NCI-H69 (cell line): ENCODE measurements at regions not wholly inside any gene's neighbourhood (a gene's known extent, or its start where the extent isn't known, plus 50 kb on each side); places are given as distances from the start of the nearest gene placed in this dataset.

Experiments used
- DNase-seq: peaks from one replicate; lab custom pipeline; 2025; lab: John Stamatoyannopoulos, UW

GRCh38 chr4:162732876-162733275 lies 433.8 kb downstream of the NAF1 start:
- DNase-seq, result no peak

- no peak for DNase-seq
These were observed 438.9 kb downstream of the NAF1 start for GRCh38 chr4:162727766-162728165.

- DNase-seq, result peak; percentile 35
These were observed 439.5 kb downstream of the NAF1 start for GRCh38 chr4:162727232-162727631.

- DNase-seq, result no peak
These were observed 451.3 kb downstream of the NAF1 start for GRCh38 chr4:162715401-162715800.

- DNase-seq, result no peak
These were observed 458.7 kb downstream of the NAF1 start for GRCh38 chr4:162707962-162708361.

GRCh38 chr4:162706632-162707031 lies 460.1 kb downstream of the NAF1 start:
- no peak for DNase-seq

- no peak for DNase-seq
These were observed 460.6 kb downstream of the NAF1 start for GRCh38 chr4:162706051-162706450.

- no peak for DNase-seq
These were observed 461.4 kb downstream of the NAF1 start for GRCh38 chr4:162705130-162705803.

- DNase-seq, result no peak
These were observed 465.8 kb downstream of the NAF1 start for GRCh38 chr4:162700815-162701361.

GRCh38 chr4:162700358-162700757 lies 466.3 kb downstream of the NAF1 start:
- no peak for DNase-seq

- DNase-seq, result no peak
These were observed 467.1 kb downstream of the NAF1 start for GRCh38 chr4:162699629-162700028.

- no peak for DNase-seq
These were observed 481.3 kb downstream of the NAF1 start for GRCh38 chr4:162685410-162685809.

- DNase-seq, result peak; percentile 1
These were observed 481.7 kb downstream of the NAF1 start for GRCh38 chr4:162684998-162685397.

- no peak for DNase-seq
These were observed 482.4 kb downstream of the NAF1 start for GRCh38 chr4:162684371-162684700.

- peak; percentile 3 for DNase-seq
These were observed 482.9 kb downstream of the NAF1 start for GRCh38 chr4:162683659-162684370.

- DNase-seq, result no peak
These were observed 484.0 kb downstream of the NAF1 start for GRCh38 chr4:162682651-162683050.

- DNase-seq, result no peak
These were observed 485.5 kb downstream of the NAF1 start for GRCh38 chr4:162681212-162681611.

- no peak for DNase-seq
These were observed 491.0 kb downstream of the NAF1 start for GRCh38 chr4:162675661-162676060.

GRCh38 chr4:162661913-162662312 lies 498.1 kb upstream of the FSTL5 start:
- DNase-seq, result no peak

GRCh38 chr4:162659716-162660115 lies 495.9 kb upstream of the FSTL5 start:
- DNase-seq, result peak; percentile 4

- DNase-seq, result no peak
These were observed 494.2 kb upstream of the FSTL5 start for GRCh38 chr4:162657966-162658365.

- no peak for DNase-seq
These were observed 486.4 kb upstream of the FSTL5 start for GRCh38 chr4:162650166-162650565.

- peak; percentile 44 for DNase-seq
These were observed 481.6 kb upstream of the FSTL5 start for GRCh38 chr4:162645381-162645780.

- no peak for DNase-seq
These were observed 480.5 kb upstream of the FSTL5 start for GRCh38 chr4:162644346-162644745.
